HG03135 (cell line): ENCODE measurements at regions not wholly inside any gene's neighbourhood (a gene's known extent, or its start where the extent isn't known, plus 50 kb on each side); places are given as distances from the start of the nearest gene placed in this dataset.

ENCODE experiments used
- ATAC-seq: cut with Tn5 transposase; IDR thresholded peaks from one replicate; pipeline ENCODE4 v1.9.1; 2021; ENCODE audit warnings: mild to moderate bottlenecking, moderate library complexity; ENCODE audit not compliant: unreplicated experiment

GRCh38 chr2:223223156-223223555 is 171.2 kb downstream of the KCNE4 start:
- no peak for ATAC-seq

DNA sequence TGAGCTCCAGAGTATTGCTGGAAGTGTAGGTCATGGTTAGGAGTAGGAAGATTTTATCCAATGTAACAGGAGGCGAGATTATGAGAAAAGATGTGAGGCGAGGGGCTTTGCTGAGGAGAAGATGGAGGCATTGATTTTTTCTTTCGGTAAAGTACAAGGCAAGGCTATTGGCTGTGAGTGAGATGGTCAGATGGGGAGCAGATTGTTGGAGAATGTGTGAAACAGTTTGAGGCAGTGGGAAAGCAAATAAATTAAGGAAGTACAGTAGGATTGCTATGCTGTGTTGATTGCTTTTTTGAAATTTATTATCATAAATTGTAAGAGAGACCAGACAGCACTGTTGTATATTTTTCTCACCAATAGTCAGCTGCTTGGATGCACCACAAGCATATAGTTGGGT is 173.3 kb downstream of the KCNE4 start:
- no peak for ATAC-seq

GRCh38 chr2:223226264-223226663 is 174.3 kb downstream of the KCNE4 start:
- ATAC-seq = no peak

GRCh38 chr2:223227338-223227737 is 175.3 kb downstream of the KCNE4 start:
- ATAC-seq = no peak

DNA sequence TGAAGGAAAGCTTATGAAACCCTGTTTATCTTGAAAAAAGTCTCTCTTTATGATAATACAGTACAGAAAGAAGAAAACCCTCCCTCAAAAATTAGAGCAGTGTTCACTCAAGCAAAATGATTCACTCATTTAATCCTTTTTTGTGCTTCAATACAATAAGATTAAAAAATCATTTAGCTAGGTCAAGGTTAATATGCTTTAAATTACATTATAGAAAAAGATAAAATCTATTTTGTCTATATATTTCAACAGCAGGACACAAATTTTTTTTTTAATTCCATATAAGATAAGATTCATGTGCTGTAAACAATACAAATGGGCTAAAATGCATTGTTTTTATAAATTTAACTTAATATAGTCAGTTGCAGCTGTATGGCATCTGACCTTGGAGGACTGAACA is 176.9 kb downstream of the KCNE4 start:
- no peak for ATAC-seq

GRCh38 chr2:223230352-223230751 is 178.4 kb downstream of the KCNE4 start:
- no peak for ATAC-seq

GRCh38 chr2:223232285-223232684 is 180.3 kb downstream of the KCNE4 start:
- no peak for ATAC-seq

DNA sequence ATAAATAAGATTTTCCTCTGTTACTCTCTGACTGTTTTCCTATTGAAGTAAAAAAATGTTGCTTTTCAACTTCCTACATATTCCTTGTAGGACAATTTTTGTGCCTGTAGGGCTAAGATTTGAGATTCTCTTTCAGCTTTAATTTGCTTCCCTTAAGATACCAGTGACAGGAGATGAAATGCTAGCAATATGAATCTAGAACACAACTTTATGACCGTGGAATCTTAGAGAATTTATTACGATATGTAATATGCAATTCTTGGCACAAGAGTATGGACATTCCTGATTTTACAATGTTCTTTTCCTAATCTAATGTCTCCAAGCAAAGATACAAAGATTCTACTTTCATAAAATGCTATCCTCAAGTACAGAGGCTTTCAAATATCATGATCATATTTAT is 180.9 kb downstream of the KCNE4 start:
- no peak for ATAC-seq

- ATAC-seq = no peak
These were observed 184.0 kb downstream of the KCNE4 start for GRCh38 chr2:223235986-223236385.

DNA sequence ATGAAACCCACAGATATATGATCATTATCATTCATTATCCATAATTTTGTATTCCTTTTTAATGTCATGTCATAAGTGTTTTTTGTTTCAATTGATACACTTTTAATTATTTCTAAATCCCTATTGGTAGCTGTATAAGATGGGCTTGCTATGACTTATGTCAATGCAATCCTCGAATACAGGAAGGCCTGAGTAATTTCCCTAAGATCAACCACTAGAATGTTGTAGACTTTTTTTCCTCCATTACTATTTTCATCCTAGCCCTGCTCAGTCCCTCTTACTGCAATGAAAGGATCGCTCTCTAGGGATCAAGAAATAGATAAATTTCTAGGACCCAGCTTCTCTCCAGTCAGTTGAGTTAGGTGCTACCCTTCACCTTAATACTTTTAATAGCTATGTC is 186.3 kb downstream of the KCNE4 start:
- ATAC-seq = no peak

- no peak for ATAC-seq
These were observed 191.2 kb downstream of the KCNE4 start for GRCh38 chr2:223243233-223243632.

GRCh38 chr2:223247136-223247535 is 195.1 kb downstream of the KCNE4 start:
- ATAC-seq = no peak

DNA sequence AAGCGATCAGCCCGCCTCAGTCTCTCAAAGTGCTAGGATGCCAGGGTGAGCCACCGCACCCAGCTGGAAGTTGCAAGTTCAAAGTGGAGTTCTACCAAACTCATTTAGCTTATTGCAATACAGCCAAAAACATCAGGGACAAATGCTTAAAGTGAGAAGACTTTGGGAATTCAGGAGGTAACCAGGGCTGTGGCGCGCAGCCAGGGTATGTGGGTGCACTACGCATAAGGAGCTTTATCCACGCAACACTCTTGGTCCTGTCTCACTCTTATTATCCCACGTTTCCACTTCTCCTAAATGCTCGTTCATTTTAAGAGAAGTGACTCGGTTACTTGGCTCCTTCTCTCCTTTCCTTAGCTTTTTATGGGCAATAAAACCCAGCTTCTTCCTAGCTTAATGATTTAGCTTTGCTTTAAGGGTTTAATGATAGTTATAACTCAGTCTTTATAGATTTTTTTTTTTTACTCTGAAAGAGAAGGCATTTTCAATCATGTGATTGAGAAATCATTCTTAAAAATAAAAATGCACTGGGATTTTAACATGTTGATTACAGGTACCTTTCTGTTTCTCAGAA is 199.8 kb downstream of the KCNE4 start:
- no peak for ATAC-seq

- no peak for ATAC-seq
These were observed 208.7 kb downstream of the KCNE4 start for GRCh38 chr2:223260681-223261080.

- ATAC-seq = no peak
These were observed 211.0 kb downstream of the KCNE4 start for GRCh38 chr2:223262946-223263345.

DNA sequence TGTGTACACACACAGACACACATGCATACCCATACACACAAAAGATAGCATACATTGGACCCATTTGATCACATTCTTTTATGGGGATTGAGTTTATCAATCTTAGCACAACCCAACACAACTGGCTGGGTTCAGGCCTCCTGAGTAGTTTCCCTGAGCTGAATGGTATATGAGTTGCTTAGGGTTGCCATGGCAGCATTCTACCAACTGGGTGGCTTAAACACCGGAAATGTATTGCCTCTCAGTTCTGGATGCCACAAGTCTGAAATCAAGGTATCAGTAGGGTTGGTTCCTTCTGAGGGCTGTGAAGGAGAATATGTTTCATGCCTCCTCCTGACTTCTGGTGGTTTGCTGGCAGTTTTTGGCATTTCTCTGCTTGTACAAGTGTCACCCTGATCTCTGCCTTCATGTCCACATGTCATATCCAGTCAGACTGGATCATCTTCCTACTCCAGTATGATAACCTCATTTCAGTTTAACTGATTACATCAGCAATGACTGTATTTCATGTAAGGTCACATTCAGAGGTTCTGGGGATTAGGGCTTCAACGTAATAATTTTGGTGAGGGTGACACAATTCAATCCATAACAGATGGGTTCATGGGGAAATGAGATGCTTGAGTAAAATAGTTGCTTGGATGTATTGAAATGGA is 212.7 kb downstream of the KCNE4 start:
- ATAC-seq = no peak

- no peak for ATAC-seq
These were observed 215.4 kb downstream of the KCNE4 start for GRCh38 chr2:223267160-223267951.

GRCh38 chr2:223269386-223269785 is 217.4 kb downstream of the KCNE4 start:
- ATAC-seq = no peak

DNA sequence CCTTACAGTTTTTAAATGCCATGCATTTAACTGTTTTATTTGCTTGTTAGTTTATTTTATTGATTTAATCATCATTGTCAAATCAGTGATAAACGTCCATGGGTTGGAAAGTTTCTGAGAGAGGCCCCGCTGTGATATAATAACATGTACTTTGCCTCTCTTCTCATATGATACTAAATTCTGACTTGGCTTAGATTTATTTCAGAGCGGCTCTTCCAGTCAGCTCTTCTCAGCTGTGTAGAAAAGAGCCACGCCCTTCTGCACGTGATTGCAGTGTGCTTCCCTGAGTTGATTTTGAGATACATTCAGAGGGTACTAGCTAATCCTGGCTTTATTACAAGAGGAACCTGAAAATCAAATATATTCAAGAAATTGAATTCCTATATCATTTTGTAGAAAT is 218.6 kb downstream of the KCNE4 start:
- no peak for ATAC-seq

- ATAC-seq = no peak
These were observed 222.0 kb downstream of the KCNE4 start for GRCh38 chr2:223273995-223274394.

DNA sequence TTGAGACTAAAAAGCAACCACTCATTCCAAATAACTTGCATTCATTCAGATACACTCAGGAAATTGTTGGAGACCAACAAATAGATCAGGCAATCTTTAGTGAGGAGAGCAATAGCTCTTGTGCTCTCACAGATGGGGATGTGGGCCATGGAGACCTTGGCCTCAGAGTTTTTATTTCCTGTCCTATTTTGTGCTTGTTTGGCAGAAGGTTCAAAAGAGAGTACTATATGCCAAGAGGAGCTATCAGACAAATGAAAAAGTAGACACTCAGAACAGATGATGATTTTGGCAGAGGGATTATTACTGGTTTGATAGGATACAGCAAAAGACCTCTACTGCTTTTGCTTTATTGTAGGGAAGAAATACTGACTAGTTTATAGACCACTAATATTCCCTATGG is 230.2 kb downstream of the KCNE4 start:
- no peak for ATAC-seq

DNA sequence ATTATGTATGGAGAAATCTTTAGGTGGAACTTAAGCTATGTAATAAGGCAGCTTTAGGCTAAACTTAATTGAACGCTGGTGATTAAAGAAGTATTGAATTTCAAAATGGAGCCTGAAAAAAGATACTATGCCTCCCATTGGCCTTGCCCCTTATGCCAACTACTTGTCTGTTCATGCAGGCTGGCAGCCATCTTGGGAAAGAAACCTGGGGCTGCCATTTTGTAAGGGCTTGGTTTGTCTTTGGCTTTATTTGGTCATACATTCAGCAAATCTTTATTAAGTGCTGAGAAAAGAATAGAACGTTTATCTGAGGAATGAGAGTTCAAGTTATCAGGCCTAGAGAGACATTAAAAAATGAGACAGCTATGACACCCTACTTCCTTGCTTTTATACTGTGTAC is 231.3 kb downstream of the KCNE4 start:
- ATAC-seq = no peak
